GM19238 (cell line): ENCODE measurements at regions not wholly inside any gene's neighbourhood (a gene's known extent, or its start where the extent isn't known, plus 50 kb on each side); places are given as distances from the start of the nearest gene placed in this dataset.
A peak's percentile ranks its signal among the peaks of the same experiment; 100 is the strongest.

Experiments
- DNase-seq: peaks from one replicate; pipeline ENCODE4 v3.0.0; 2011; ENCODE audit warnings: low spot score; ENCODE audit not compliant: insufficient read length

- no peak for DNase-seq
Measured at GRCh38 chr2:453132-453531, 165.2 kb upstream of the ALKAL2 start.

GRCh38 chr2:451495-451894 is 163.6 kb upstream of the ALKAL2 start:
- no peak for DNase-seq

- no peak for DNase-seq
Measured at GRCh38 chr2:449246-450067, 161.6 kb upstream of the ALKAL2 start.

- DNase-seq, result no peak
Measured at GRCh38 chr2:447902-448665, 160.2 kb upstream of the ALKAL2 start.

- no peak for DNase-seq
Measured at GRCh38 chr2:446963-447530, 159.2 kb upstream of the ALKAL2 start.

DNA sequence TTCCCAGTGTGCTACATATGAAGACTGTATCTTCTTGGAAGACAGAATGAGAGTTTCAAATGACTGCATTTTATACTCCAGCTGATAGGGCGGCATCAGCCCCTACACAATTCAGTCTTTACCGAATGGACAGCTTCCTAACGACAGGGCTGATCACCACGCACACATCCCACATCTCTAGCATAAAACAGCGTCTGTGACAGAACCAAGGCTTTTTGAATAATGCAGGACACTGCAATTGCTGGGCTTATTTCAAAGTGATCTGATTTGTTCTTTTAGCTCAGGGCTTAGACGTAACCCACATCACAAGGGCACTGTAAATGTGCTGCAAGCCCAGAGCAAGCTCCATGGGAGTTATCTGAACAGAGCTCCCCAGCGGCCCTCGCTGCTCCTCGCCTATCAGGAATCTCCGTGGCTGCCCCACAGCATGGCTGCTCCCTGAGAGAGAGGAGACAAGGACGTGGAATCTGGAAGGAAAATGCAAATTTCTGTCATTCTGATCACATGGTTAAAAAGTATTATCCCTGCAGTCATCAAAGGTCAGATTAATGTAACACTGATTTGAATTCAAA is 158.5 kb upstream of the ALKAL2 start:
- no peak for DNase-seq

- no peak for DNase-seq
Measured at GRCh38 chr2:445896-446295, 158.0 kb upstream of the ALKAL2 start.

DNA sequence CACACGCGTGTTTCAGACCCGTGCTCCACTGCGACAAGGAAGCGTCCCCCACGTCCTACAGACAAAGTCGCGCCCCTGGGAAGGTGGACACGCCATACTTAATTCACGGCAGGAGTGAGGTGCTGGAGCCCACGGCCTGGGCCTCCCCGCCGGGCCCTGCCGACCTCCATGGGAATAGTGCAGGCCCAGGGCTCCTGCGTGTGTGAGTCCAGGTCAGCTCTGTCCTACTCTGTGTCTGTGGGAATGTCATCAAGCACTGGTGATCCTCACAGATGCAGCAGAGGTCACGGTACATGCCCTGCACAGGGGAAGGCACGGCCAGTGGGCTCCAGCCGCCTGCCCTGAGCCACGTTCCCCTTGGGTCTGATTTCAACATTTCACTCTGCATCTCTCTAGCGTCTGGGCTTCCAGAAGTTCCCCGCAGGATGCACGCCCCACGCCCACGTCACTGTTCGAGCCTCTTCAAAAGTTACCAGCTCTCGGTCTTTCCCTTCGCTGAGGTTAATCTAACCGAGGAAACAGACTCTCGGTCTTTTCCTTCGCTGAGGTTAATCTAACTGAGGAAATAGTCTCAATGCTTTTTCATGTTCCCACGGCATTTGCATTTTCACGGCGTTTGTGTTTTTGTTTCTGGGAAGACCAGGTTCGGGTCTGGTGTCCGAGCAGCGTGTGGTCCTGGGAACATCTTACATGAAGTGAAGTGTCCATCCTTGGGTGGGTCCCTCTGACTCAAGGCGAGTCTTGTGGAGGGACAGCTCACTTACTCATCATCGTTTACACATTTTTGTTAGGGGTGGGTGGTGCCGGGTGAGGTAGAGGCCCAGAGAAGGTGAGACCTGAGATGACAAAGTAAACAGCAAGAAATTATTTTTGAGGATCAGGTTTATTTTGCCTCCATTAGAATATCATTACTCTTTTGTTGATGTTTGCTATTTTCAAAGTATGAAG is 157.3 kb upstream of the ALKAL2 start:
- DNase-seq, result no peak

GRCh38 chr2:443741-444140 is 155.8 kb upstream of the ALKAL2 start:
- no peak for DNase-seq

- no peak for DNase-seq
Measured at GRCh38 chr2:443216-443615, 155.3 kb upstream of the ALKAL2 start.

GRCh38 chr2:441258-442022 is 153.5 kb upstream of the ALKAL2 start:
- DNase-seq, result no peak

DNA sequence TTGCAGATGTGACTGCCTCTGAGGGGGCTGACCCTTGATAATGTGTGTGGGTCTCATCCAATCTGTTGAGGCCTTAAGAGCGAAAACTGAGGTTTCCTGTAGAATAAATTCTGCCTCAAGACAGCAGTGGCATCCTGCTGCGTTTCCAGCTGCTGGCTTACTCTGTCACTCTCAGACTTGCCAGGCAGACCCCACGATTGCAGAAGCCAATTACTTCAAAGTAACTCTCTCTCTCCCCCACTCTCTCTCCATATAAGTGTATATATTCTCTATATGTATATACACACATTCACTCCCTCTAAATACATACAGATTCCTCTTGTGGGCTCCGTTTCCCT is 152.5 kb upstream of the ALKAL2 start:
- no peak for DNase-seq

- DNase-seq, result no peak
Measured at GRCh38 chr2:439556-440402, 151.9 kb upstream of the ALKAL2 start.

DNA sequence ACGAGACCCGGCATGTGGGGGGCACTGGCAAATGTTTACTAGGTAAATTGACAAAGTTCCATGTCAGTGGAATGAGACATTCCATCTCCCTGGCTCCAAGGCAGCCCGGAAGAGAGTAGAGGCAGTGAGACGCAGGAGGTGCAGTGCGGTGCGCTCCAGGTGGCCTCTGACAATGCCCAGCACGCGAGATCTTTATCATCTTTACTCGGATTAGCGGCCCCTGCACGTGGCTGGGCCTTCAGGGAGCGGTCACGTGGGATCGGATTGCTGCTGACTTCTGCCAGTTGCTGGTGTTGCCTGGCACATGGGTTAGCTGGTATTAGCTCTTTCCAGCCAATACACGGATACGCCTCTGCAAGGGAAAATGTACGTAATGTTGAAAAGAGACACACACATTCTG is 151.2 kb upstream of the ALKAL2 start:
- no peak for DNase-seq

DNA sequence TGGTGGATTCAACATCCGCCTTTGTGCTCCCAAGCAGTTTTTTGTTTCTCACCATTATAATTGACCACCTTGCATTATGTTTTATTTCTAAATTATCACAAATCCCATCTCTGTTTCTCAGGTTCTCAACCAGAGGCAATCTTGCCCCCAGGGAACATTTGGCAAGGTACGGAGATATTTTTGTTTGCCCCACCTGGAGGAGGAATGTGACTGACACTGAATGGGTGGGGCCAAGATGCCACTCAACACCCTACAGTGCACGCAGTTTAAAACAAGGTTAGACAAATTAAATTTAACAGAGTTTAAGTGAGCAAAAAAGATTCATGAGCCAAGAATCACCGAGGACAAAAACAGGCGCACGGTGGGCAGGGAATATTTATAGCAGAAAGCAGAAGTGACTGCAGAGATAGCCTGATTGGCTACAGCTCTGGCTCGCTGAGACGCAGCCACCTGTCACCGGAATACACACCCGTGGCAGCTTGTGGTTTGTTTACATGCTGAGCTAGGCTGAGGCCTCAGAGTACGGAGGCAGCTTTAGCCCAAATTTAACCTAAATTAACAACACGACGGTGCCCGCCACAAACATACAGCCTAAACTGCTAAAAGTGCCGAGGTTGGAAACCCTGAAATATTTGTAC is 150.0 kb upstream of the ALKAL2 start:
- peak; percentile 39 for DNase-seq

- no peak for DNase-seq
Measured at GRCh38 chr2:437180-437579, 149.3 kb upstream of the ALKAL2 start.

DNA sequence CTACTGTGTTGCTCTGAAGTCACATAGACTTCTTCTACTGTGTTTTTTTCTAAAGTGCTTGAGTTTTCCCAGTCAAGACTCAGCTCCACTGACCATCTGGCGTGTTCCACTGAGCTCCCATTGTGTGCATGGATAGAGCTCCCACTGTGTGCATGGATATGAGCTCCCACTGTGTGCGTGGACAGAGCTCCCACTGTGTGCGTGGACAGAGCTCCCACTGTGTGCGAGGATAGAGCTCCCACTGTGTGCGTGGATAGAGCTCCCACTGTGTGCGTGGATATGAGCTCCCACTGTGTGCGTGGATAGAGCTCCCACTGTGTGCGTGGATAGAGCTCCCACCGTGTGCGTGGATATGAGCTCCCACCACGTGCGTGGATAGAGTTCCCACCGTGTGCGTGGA is 148.3 kb upstream of the ALKAL2 start:
- no peak for DNase-seq

DNA sequence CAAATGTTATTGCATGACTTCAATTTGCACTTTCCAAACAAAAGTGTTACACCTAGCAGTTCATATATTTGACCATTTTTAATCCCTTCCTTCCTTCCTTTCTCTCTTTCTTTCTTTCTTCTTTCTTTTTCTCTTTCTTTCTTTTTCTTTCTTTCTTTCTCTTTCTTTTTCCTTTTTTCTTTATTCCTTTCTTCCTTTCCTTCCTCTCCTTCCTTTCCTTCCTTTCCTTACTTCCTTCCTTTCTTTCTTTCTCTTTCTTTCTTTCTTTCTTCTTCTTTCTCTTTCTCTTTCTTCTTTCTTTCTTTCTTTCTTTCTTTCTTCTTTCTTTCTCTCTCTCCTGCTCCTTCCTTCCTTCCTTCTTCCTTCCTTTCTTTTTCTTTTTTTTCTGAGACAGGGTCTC is 146.7 kb upstream of the ALKAL2 start:
- no peak for DNase-seq

- no peak for DNase-seq
Measured at GRCh38 chr2:433216-433615, 145.3 kb upstream of the ALKAL2 start.
